ENCODE measurements at regions not wholly inside any gene's neighbourhood (a gene's known extent, or its start where the extent isn't known, plus 50 kb on each side); places are given as distances from the start of the nearest gene placed in this dataset.
"Not testable (repeated sequence)": the region's sequence is repeated elsewhere in the genome, so short reads cannot be mapped to it uniquely, and the experiment has no call there.

DNA sequence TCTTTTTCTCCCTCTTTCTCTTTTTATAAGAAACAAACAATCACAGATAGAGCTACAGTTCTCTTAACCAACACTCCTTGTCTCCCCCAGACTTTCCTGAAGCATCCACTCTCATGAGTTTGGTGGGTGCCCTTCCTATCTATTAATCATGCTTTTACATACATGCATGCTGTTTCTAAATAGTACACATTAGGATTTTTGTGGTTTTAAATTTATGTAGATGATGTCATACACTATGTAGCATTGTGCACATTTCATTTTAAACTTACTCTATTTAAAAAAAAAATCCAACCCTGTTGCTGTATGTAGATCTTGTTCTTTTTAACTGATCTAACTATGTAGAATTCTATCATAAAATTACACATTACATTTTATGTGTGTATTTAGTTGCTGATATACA is 104.3 kb upstream of the MRPS22 start:
- DNase-seq (ENCODE audit: low read depth): no peak

DNA sequence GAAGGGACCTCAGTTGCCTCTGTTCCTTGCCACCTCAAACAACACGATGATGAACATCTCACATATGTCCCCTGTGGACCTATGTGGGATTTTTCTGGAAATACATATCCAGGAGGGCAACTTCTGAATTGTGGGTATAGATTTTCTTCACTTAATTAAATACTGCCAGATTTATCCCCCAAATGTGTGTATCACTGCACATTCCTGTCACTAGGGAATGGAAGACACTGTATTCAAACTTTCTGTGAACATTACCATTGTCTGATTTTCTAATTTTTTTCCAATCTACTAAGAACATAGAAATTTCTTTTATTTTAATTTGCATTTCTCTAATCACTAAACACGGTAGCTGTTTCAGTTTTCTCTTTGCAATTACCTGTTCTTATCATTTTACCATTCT is 102.0 kb upstream of the MRPS22 start:
- DNase-seq (ENCODE audit: low read depth): no peak

DNA sequence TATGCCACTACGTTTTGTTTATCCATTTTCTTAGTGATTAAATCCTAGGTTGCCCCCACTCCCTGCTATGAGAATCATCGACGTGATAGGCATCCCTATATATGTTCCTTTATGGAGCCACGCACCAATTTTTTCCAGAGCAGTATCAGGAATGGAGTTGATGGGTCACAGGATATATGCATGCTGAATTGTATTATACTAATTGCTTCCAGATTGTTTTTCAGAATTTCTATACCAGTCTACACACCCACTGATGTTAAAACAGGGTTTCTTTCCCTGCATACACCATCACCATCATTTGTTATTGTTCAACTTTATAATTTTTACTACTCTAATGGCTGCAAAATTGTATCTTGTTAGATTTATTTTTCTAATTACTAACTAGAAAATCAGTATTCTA is 100.1 kb upstream of the MRPS22 start:
- DNase-seq (ENCODE audit: low read depth): no peak

DNA sequence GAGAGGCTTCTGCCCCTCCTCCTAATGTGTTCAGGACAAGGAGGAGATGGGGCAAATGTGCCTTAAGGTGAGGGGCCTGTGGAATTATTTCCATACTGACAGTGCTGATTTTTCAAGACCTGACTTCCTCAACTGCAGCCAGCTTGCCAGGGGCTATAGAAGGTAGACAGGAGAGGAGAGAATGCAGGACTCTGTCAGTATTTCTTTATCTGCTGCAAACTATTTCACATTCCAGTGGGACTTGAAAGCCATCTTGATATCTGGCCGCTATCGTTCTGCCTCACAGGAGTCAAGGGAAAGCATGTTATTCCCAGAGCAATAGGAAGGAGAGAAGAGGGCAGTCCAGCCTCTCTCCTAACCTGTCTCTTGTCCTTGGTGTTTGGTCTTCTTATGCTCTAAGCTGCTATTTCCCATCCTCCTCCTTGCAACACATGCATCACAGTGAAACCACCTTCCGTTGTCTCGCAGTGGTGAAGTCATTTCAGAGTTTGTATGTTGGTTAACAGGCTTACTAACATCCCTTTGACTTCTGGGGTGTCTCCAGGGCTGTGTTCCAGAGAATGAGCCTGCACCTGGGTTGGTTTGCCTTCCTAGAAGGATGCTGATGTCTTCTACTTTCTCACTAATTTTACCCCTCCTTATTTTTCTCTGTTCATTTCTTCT is 95.1 kb upstream of the MRPS22 start:
- DNase-seq (ENCODE audit: low read depth): no peak

DNA sequence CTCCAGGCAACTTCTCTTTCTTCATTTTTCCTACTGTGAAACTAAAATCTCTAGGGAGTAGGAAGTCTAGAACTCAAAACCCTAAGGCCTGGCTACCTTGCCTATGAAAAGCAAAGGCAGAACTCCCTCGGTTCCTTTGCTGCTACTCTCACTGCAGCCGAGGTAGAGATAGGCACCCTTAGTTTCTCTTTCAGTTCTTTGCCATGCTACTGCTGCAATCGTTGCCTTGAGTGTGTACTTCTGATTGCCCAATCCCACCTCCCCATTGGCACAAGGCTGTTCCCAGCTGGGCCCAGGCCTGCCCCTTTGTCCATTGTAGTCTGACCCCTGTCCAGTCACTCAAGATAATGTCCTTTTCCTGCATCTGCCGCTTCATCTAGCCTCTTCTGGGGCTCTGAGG is 92.3 kb upstream of the MRPS22 start:
- DNase-seq (ENCODE audit: low read depth): no peak

DNA sequence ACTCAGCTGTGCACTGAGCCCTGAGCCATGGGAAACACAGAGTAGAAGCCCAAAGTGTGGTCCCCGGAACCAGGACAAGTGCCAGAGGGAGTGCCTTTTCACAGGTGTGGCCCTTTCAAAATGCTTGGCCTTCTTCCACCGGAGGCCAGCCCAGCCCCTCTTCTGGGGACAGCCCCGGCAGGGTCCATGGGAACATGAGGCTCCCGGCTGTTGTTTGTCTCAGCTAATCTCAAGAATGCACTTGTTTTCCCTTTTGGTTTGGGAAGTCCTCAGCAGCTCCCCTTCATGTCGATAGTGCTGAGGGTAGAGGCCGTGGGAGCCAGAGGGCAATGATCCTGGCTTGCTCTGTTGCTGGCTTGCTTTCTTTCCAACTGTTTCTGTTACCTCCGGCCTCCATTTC is 91.1 kb upstream of the MRPS22 start:
- DNase-seq (ENCODE audit: low read depth): no peak

DNA sequence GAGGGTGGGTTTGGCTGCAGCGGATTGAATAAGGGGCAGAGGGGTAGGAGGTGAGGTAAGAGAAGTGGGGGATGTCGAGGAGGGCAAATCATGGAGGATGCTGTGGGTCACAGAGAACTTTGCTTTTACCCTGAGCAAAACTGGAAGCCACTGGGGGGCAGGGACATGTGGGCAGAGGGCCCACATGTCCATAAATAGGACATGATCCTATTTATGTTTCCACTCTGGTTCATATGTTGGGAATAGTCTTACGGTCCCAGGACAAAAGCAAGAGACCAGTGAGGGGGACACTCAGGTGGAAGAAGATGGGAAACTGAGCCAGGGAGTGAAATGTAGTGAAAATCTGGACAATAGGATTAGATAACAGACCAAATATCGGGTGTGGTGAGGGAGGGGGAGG is 85.5 kb upstream of the MRPS22 start:
- no peak for DNase-seq (ENCODE audit: low read depth)

DNA sequence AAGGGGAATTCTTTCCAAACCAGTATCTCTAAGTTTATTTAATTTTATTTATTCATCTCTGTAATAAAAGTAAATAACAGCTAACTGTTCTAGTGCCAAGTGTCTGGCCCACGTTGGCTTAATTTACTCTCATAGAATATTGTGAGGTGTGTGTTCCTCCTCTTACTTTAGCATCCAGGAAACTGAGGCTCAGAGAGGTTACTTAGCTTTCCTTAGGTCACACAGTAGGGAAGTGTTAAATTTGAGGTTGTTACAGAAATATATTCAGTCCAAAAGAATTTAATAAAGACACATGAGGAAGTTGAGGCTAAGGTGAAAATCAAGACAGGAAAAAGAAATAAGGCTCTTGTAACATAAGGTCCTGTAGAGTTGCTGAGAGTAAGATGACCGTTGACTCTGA is 84.4 kb upstream of the MRPS22 start:
- DNase-seq (ENCODE audit: low read depth): no peak

DNA sequence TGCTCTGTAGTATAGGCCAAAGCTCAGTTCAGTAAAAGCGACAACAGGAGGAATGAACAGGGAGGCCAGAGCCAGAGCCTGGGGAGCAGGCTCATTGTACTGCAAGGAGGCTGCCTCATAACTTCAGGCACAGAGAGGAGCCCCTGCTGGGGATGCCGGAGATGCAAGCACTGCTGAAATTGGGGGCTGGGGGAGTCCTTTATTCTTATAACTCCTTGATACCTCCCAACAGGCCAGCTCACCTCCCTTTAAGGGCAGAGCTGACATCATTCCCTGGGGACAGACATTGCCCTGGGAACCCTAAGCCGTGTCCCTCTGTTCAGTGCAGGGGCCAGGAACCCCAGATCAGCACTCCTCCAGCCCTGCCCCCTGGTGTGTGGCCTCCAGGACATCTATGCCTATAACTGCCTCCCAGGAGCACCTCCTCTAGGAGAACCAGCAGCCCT is 83.8 kb upstream of the MRPS22 start:
- no peak for DNase-seq (ENCODE audit: low read depth)

DNA sequence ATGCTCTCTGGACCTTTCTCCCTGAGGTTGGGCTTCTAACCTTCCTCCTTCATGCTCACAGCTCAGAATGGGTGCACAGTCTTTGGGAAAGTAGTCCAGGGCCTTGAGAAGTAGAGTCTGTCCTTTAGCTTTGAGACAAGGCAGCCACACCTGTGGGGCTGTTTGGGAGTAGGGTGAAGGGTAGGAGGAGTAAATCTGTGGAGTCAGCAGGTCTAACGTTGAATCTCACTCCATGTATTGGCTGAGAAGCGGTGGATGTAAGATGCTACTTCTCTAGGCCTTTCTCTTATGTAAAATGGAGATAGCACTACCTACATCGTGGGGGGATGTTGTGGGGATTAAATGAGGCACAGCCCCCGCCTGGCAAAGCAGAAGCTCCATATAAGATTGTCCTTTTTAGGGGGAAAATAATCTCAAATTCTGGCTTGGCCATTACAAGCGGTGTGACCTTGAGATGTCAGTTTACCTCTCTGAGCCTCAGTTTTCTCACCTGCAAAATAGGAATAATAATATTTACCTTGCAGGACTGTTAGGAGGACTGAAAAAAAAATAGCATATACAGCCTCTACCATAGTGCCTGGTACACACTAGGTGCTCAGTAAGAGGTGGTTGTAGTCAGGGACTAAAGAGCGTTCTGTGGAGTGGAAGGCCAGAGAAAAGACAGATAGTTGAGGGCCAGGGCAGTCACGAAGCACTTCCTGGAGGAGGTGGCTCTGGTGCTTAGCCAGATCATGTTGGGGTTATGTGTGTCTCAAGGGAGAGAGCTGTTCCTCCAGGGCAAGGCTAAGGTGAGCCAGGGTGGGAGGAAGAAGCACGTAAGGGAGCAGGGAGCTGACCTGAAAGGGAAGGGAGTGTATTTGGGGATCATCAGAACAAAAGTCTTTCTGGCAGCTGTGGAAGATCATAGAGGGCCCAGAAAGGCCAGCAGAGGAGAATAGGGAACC is 82.8 kb upstream of the MRPS22 start:
- no peak for DNase-seq (ENCODE audit: low read depth)

DNA sequence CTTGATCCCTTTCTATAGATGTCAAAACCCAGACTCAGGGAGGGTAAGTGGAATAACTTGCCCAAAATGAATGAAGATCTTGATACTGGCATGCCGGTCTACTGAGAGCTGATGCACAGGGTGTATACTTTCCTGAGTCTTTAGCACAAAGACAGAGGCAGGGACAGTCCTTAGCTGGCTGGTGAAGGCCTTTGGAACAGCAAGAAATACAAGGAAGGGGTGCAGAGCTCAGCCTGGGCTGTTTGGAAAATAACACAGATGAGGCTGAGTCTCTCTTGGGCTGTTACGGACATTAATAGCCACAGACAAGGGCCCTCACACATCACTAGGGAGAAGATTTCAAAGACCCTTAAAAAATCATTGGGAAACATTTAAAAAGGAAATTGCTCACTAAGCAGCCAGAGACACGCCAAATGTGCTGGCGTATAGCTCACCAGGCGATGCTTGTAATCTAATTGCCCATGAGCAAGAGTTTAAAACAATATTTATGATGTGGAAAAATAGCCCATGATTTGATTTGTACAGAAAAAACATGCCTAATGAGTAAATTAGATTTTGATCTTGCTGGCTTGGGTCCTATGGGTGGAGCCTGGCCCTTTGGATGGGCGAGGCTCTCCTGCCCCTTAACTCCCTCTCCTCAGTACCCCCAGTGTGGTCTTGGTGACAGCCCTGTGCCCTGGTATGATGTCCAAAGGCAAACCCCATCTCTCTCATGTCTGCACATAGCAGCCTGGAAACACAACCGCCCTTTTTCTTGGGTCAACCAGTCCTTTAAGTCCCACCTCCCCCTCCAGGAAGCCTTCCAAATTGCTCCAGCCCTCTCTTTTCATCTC is 81.8 kb upstream of the MRPS22 start:
- no peak for DNase-seq (ENCODE audit: low read depth)

DNA sequence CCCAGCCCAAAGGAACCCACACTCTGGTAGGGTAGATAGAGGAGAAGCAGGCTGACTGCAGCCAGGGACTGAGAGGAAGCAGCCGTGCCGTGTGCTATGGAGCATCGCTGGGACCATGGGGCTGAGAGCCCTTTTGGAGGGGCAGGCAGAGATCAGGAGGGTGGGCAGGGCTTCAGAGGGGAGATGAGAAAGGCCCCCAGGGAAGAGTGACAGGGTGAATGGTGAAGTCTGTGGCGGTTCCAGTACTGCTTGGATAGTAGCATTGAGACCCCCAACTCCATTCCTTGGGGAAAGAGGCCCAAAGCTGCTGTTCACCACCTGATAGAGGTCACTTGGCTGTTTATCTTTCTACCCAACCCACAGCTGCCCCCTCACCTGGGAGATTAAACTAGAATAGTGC is 80.0 kb upstream of the MRPS22 start:
- DNase-seq (ENCODE audit: low read depth): no peak

DNA sequence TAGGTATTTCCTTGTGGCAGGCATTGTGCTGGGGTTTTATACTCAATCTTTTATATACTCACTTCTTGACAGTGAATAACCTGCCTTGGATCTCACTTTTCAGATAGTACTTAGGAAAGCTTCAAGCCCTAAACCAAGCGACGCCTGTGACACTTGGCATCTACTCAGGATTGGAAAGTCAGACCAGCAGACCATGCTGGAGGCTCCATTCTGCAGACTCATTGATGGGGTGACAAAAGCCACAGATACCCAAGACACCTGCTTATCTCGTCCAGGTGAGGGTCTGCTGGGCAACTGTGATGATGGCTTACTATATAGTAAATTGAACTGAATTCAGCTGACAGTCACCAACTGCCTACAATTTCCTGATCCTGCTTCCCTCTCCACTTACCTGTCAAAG is 79.4 kb upstream of the MRPS22 start:
- DNase-seq (ENCODE audit: low read depth): no peak

DNA sequence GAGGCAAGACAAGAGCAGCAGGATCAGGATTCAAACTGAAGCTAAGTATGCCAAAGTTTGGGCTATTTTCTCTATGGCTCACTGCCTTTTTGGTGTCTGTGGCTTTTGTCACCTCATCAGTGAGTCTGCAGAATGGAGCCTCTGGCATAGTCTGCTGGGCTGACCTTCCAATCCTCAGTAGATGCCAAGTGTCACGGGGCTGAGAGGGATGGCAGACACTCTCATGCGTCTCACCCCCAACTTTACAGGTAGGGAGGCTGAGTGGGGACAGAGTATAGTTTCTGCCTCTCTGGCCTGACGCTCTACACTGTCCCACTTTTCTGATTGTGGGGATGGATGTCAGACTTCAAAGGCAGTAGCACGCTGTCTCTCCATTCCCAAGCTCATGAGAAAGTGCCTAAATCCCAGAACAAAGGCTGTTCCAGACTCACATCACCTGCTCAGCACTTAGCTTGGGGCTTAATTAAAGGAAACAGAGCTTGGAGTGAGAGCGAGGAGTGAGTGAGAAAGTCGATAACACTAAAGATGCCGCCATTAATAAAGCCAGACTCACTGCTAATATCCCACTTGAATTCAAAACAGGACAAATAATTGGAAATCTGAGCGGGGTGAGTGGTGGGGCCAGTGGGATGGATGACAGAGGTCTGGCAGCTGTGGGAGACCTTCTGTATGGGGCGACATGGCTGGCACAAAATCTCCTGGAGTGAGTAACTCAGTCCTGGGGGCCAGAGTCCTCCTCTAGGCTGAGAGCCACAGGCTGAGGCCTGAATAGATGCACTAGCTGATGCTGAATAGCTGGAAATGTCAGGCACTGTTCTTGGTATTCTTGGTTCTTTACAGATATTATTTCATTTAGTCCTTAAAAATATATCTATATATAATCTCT is 78.4 kb upstream of the MRPS22 start:
- no peak for DNase-seq (ENCODE audit: low read depth)

DNA sequence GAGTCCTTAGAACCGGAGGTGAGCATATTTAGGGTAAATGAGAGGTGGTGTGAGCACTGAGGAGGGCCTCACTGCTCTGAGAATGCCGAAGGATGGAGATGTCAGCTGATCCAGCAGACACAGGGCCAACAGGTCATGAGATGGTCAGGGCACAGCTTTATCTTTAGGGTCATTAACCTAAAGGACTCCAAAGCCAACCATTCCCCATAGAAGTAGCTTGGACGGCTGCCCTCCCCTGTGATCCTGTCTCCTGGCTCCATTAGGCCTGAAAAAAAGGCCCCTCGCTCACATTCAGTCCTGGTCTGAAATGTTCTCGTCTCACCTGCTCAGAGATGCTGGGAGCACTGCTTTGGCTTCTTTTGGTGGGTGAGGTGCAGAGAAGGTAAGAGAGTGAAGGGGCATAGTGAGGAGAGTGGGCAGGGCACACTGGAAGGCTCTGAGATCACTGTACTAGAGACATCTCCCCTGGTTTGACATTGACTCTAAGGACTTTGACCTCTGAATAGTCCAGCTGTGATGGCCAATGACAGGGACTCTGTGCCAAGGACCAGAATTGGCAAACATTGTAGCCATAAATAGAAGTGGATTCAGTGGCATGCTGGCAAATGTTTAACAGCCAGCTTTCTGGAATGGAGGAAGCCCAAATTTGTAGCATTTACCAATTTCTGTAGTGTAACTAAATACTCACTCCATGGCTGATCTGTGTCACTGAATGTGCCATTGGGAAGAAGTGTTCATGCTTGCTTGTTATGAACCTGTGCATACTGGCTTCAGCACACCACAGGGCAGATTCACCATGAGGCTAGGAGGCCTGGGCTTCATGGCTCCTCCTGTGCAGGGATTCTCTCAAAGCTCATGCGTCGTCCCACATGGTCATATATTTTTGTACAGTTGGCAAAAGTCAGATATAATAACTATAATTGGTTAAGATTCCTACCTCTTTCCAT is 76.2 kb upstream of the MRPS22 start:
- DNase-seq (ENCODE audit: low read depth): no peak

DNA sequence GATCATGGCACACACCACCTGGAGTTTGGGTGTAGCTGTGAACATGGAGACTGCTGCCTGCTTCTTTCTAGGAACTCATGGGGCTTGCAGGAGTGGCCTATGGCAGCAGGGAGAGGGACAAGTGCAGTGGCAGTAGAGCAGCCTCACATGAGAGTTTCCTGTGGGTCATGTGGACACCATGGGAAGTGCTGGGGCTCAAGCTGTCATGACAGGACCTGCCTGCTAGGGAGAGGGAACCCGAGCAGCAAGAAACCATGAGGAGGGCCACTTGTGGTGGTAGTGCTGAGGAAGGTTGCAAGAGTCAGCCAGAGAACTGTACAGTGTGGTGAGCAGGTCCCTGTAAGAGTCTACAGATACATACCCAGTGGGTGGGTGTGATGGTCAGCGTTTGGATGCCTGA is 73.8 kb upstream of the MRPS22 start:
- DNase-seq (ENCODE audit: low read depth): no peak

DNA sequence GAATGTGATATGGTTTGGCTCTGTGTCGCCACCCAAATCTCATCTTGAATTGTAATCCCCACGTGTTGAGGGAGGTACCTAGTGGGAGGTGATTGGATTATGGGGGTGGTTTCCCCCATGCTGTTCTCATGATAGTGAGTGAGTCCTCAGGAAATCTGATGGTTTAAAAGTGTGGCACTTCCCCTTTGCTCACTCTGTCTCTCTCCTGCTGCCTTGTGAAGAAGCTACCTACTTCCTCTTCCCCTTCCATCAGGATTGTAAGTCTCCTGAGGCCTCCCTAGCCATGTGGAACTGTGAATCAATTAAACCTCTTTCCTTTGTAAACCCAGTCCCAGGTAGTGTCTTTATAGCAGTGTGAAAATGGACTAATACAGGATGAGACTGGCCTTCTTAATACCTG is 73.2 kb upstream of the MRPS22 start:
- DNase-seq (ENCODE audit: low read depth): not testable (repeated sequence)

DNA sequence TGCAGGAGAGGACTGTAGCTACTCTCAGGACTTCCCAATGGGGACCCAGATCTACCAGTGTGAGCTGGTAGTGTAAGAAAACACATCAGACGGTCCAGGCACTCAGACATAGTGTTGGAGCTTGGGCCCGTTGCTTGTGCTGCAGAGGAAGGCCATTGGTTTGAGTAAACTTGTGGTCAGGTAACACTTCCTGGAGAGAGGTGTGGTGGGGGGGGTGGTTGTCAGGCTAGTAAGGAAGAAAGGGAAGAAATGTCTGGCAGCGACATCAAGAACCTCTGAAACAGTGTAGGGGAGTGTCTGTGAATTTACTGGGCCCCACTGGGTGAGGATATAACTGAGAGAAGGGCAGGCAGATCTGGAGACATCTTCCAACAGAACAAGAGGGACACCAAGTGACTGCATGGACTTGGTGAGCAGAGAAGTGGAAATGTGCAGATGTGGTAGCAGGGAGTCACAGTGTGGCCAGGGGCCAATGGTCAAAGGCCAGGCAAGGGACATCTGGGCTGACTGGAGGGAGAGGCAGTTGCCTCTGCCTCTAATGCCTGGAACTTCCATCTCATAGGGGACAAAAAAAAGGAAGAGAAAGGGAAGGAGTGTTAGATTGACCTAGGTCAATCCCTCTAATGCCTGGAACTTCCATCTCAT is 63.7 kb upstream of the MRPS22 start:
- DNase-seq (ENCODE audit: low read depth): no peak

DNA sequence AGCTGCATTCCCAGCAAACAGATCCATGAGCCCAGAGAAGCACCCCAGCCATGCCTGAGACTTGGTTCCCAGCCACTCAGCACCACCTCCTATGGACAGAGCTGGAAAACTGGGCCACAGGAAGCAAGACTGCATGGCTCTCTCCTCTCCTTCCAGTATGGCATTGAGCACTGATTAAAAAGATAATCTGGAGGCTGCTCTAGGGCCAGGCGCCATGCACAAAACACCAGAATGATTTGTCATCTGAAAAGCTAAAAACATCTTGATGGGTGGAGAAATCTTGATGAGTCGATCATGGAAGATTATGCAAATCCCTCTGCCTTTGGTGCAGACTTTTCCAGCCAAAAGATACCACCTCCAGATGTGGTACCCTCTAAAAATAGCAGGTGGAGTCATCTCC is 62.7 kb upstream of the MRPS22 start:
- DNase-seq (ENCODE audit: low read depth): no peak

All from activated T-cell treated with anti-CD3 and anti-CD28 coated beads for 48 hours (primary cell).